Ishikawa (cell line): ENCODE measurements at regions not wholly inside any gene's neighbourhood (a gene's known extent, or its start where the extent isn't known, plus 50 kb on each side); places are given as distances from the start of the nearest gene placed in this dataset.

Experiments
- CEBPB ChIP-seq: IDR thresholded peaks from 2 replicates; pipeline ENCODE4 v1.6.1; 2012
- CREB1 ChIP-seq: IDR thresholded peaks from 2 replicates; pipeline ENCODE4 v1.6.1; 2012; ENCODE audit warnings: low read depth
- EGR1 ChIP-seq: IDR thresholded peaks from 2 replicates; pipeline ENCODE4 v1.6.1; 2012
- EP300 ChIP-seq: IDR thresholded peaks from 2 replicates; pipeline ENCODE4 v1.6.1; 2012; ENCODE audit warnings: borderline replicate concordance
- FOXM1 ChIP-seq: IDR thresholded peaks from 2 replicates; pipeline ENCODE4 v1.6.1; 2012; ENCODE audit warnings: low read depth, borderline replicate concordance
- MAX ChIP-seq: IDR thresholded peaks from 2 replicates; pipeline ENCODE4 v1.6.1; 2012
- NFIC ChIP-seq: IDR thresholded peaks from 2 replicates; pipeline ENCODE4 v1.6.1; 2012
- RAD21 ChIP-seq: IDR thresholded peaks from 2 replicates; pipeline ENCODE4 v1.6.1; 2012; ENCODE audit warnings: low read depth
- REST ChIP-seq: IDR thresholded peaks from 2 replicates; pipeline ENCODE4 v1.6.1; 2012; ENCODE audit warnings: low read depth, mild to moderate bottlenecking
- TAF1 ChIP-seq: IDR thresholded peaks from 2 replicates; pipeline ENCODE4 v1.6.1; 2012; ENCODE audit warnings: low read depth, mild to moderate bottlenecking
- TCF12 ChIP-seq: IDR thresholded peaks from 2 replicates; pipeline ENCODE4 v1.6.1; 2012; ENCODE audit warnings: low read depth
- TEAD4 ChIP-seq: IDR thresholded peaks from 2 replicates; pipeline ENCODE4 v1.6.1; 2012
- USF1 ChIP-seq: IDR thresholded peaks from 2 replicates; pipeline ENCODE4 v1.6.1; 2012
- YY1 ChIP-seq: IDR thresholded peaks from 2 replicates; pipeline ENCODE4 v1.6.1; 2012; ENCODE audit warnings: low read depth
- ZBTB7A ChIP-seq: IDR thresholded peaks from 2 replicates; pipeline ENCODE4 v1.6.1; 2012; ENCODE audit warnings: low read depth

GRCh38 chr3:55159016-55159415 is 231.2 kb upstream of the LRTM1 start:
- no peak for TF ChIP-seq EGR1
- no peak for TF ChIP-seq ZBTB7A
- no peak for TF ChIP-seq MAX
- TF ChIP-seq NFIC, result no peak
- TF ChIP-seq CREB1, result no peak
- no peak for TF ChIP-seq TCF12
- no peak for TF ChIP-seq RAD21
- no peak for TF ChIP-seq YY1
- TF ChIP-seq EP300, result no peak
- TF ChIP-seq TEAD4, result no peak
- no peak for TF ChIP-seq FOXM1
- no peak for TF ChIP-seq REST

GRCh38 chr3:55158345-55158744 is 230.5 kb upstream of the LRTM1 start:
- TF ChIP-seq EP300 (no peak), TCF12 (no peak), NFIC (no peak), RAD21 (no peak), TAF1 (no peak), EGR1 (no peak), REST (no peak), CREB1 (no peak)

- TF ChIP-seq EP300 (no peak), CREB1 (no peak), EGR1 (no peak)
Observed at GRCh38 chr3:55157731-55158130, 229.9 kb upstream of the LRTM1 start.

- TF ChIP-seq YY1 (no peak), MAX (no peak), CREB1 (no peak), CEBPB (no peak)
Observed at GRCh38 chr3:55156851-55157650, 229.2 kb upstream of the LRTM1 start.

- TF ChIP-seq MAX (no peak), TCF12 (no peak), REST (no peak), EP300 (no peak), ZBTB7A (no peak), YY1 (no peak), CREB1 (no peak), EGR1 (no peak), NFIC (no peak), CEBPB (no peak), FOXM1 (no peak), TAF1 (no peak), USF1 (no peak), RAD21 (no peak), TEAD4 (no peak)
Observed at GRCh38 chr3:55147856-55148720, 220.2 kb upstream of the LRTM1 start.
